ENCODE measurements at regions not wholly inside any gene's neighbourhood (a gene's known extent, or its start where the extent isn't known, plus 50 kb on each side); places are given as distances from the start of the nearest gene placed in this dataset.

GRCh38 chrX:4485912-4486311 lies 772.5 kb upstream of the PRKX start:
- no peaks in the 10 kb centered on the region for H3K27me3 ChIP-seq (ENCODE audit: insufficient read depth)
- H3K9me3 Mint-ChIP-seq = peaks cover 17% of the 10 kb centered on the region; the same call in 2 of the 3 replicates
- H3K27ac Mint-ChIP-seq = no peak overlapping the region

GRCh38 chrX:4484266-4484665 lies 770.8 kb upstream of the PRKX start:
- H3K4me3 ChIP-seq = no peak overlapping the region
- H2AFZ ChIP-seq = 0 out of 2 replicates have a peak overlapping the region, but pooled peaks have one; percentile 18
- Mint-ChIP-seq H3K27ac (no peak overlapping the region), H3K9me3 (peaks cover 17% of the 10 kb centered on the region; the same call in 2 of the 3 replicates), H3K27me3 (ENCODE audit: insufficient read depth, low read depth, poor library complexity) (peaks cover 3% of the 10 kb centered on the region), H3K4me1 (peaks cover 17% of the 10 kb centered on the region), H3K36me3 (ENCODE audit: low read depth) (peaks cover 18% of the 10 kb centered on the region), H3K4me3 (no peak overlapping the region)
- no peaks in the 10 kb centered on the region for H3F3A ChIP-seq (replicated peaks; ENCODE audit: low read depth)
- no peaks in the 10 kb centered on the region for H3K79me2 ChIP-seq (replicated peaks; ENCODE audit: insufficient read depth)
- no peaks in the 10 kb centered on the region for H3K27me3 ChIP-seq (ENCODE audit: insufficient read depth)
- H3K4me1 ChIP-seq (ENCODE audit: insufficient read depth) = peaks cover 18% of the 10 kb centered on the region
- DNase-seq (ENCODE audit: low spot score) (peak; percentile 21), ATAC-seq (no peak)
- no peak overlapping the region for H3K4me2 ChIP-seq
- H4K20me1 ChIP-seq (replicated peaks; ENCODE audit: insufficient read depth) = no peaks in the 10 kb centered on the region
- no peaks in the 10 kb centered on the region for H3K36me3 ChIP-seq (ENCODE audit: insufficient read depth)
- H3K9me2 ChIP-seq (ENCODE audit: insufficient read depth) = no peaks in the 10 kb centered on the region
- peak overlapping the region; percentile 39; the same call in 1 of the 2 replicates for H3K27ac ChIP-seq (ENCODE audit: low read depth)
- TF ChIP-seq EZH2 (IDR thresholded peaks at IDR 0.05; ENCODE audit: low read depth, unreplicated experiment) = no peak
- TF ChIP-seq POLR2AphosphoS5 (IDR thresholded peaks at IDR 0.05; ENCODE audit: low read depth) = no peak
- TF ChIP-seq STAT1 (IDR thresholded peaks at IDR 0.05; ENCODE audit: unreplicated experiment) = no peak
- no peak for TF ChIP-seq NANOG (IDR thresholded peaks at IDR 0.05; ENCODE audit: borderline replicate concordance)
- no peak for TF ChIP-seq ETS1 (IDR thresholded peaks at IDR 0.05)
- no peak for TF ChIP-seq REST (IDR thresholded peaks at IDR 0.05; ENCODE audit: unreplicated experiment)
- no peak for TF ChIP-seq ZNF114 (CRISPR knock-in tag; IDR thresholded peaks at IDR 0.05)
- no peak for TF ChIP-seq JUNB (IDR thresholded peaks at IDR 0.05; ENCODE audit: unreplicated experiment)
- no peak for TF ChIP-seq ZNF331 (CRISPR knock-in tag; IDR thresholded peaks at IDR 0.05; ENCODE audit: low read depth)

More at GRCh38 chrX:4485912-4486311, 772.5 kb upstream of the PRKX start:
- Histone ChIP-seq H3K9me2 (ENCODE audit: insufficient read depth) (no peaks in the 10 kb centered on the region), H3K4me1 (ENCODE audit: insufficient read depth) (peaks cover 18% of the 10 kb centered on the region), H3K4me3 (no peak overlapping the region), H3K27ac (ENCODE audit: low read depth) (0 out of 2 replicates have a peak overlapping the region, but pooled peaks have one; percentile 39), H3K4me2 (no peak overlapping the region), H2AFZ (no peak overlapping the region; the same call in 1 of the 2 replicates), H3K79me2 (replicated peaks; ENCODE audit: insufficient read depth) (no peaks in the 10 kb centered on the region), H3F3A (replicated peaks; ENCODE audit: low read depth) (no peaks in the 10 kb centered on the region), H4K20me1 (replicated peaks; ENCODE audit: insufficient read depth) (no peaks in the 10 kb centered on the region), H3K36me3 (ENCODE audit: insufficient read depth) (no peaks in the 10 kb centered on the region)
- ATAC-seq = no peak
- Mint-ChIP-seq H3K27me3 (ENCODE audit: insufficient read depth, low read depth, poor library complexity) (peaks cover 3% of the 10 kb centered on the region), H3K4me3 (no peak overlapping the region), H3K36me3 (ENCODE audit: low read depth) (peaks cover 16% of the 10 kb centered on the region), H3K4me1 (peaks cover 17% of the 10 kb centered on the region)
- DNase-seq (ENCODE audit: low spot score) = peak; percentile 11
- no peak for TF ChIP-seq CREB1 (CRISPR knock-in tag; IDR thresholded peaks at IDR 0.05; ENCODE audit: low read depth)
- TF ChIP-seq CTCF (conservative IDR thresholded peaks at IDR 0.05; ENCODE audit: low read depth in 2 of 2) = peak; percentile 11 to 31; a peak in 2 of 4 replicates
